SK-N-SH (cell line): ENCODE measurements at regions not wholly inside any gene's neighbourhood (a gene's known extent, or its start where the extent isn't known, plus 50 kb on each side); places are given as distances from the start of the nearest gene placed in this dataset.

Experiments
- CTCF ChIA-PET: fragments of 300-600, 350-600 bp; formaldehyde crosslinking; extraction: SDS; loops from one replicate; lab custom pipeline; 2021; lab: Yijun Ruan, JAX
- POLR2A ChIA-PET: fragments of 350-600 bp; sonication (Branson Sonifier 250); formaldehyde crosslinking; extraction: SDS; loops from one replicate; lab custom pipeline; 2020; ENCODE audit warnings: antibody characterized with exemption, inconsistent platforms; lab: Yijun Ruan, JAX
- DNase-seq: peaks from one replicate; pipeline ENCODE4 v3.0.0; 2012
- H2AFZ ChIP-seq: fragments of 200-600 bp; sonication (generic); 2 replicates; pipeline ENCODE4 v1.8.1; 2016; ENCODE audit warnings: antibody characterized with exemption, mild to moderate bottlenecking, low read depth
- H3F3A ChIP-seq: fragments of 200-600 bp; sonication (generic); replicated peaks from 2 replicates; pipeline ENCODE3; 2016; ENCODE audit warnings: antibody characterized with exemption, mild to moderate bottlenecking; ENCODE audit not compliant: insufficient read depth
- H3K27ac ChIP-seq, 2 experiments: fragments of 200-500 bp in 1 of 2; fragments of 200-600 bp in 1 of 2; sonication (Bioruptor generic) in 1 of 2; sonication (generic), shearing (Covaris generic) in 1 of 2; 2 replicates each; pipeline versions ENCODE4 v1.5.1 to v1.6.1; 2014 to 2016; ENCODE audit warnings: low read depth in 2 of 2, inconsistent platforms in 1 of 2, low read length in 1 of 2, mild to moderate bottlenecking in 1 of 2, mixed read lengths in 1 of 2
- H3K27me3 ChIP-seq: fragments of 200-600 bp; sonication (generic), shearing (Covaris generic); 2 replicates; pipeline ENCODE4 v1.6.1; 2016; ENCODE audit warnings: mixed run types; ENCODE audit not compliant: insufficient read depth
- H3K36me3 ChIP-seq, 2 experiments: fragments of 200-500 bp in 1 of 2; fragments of 200-600 bp in 1 of 2; sonication (Bioruptor generic) in 1 of 2; sonication (generic) in 1 of 2; replicated peaks in 1 of 2; 2 replicates each; pipeline versions ENCODE3 to v1.5.1; 2014 to 2016; ENCODE audit warnings: low read length in 1 of 2, mild to moderate bottlenecking in 1 of 2; ENCODE audit not compliant: insufficient read depth in 2 of 2, control insufficient read depth in 1 of 2
- H3K4me1 ChIP-seq, 2 experiments: fragments of 200-500 bp in 1 of 2; fragments of 200-600 bp in 1 of 2; sonication (Bioruptor generic) in 1 of 2; sonication (generic), shearing (Covaris generic) in 1 of 2; 2 replicates each; pipeline versions ENCODE4 v1.5.1 to v1.6.1; 2014 to 2016; ENCODE audit warnings: low read depth in 1 of 2, low read length in 1 of 2, mixed run types in 1 of 2; ENCODE audit not compliant: insufficient read depth in 2 of 2, control insufficient read depth in 1 of 2
- H3K4me2 ChIP-seq: fragments of 200-600 bp; sonication (generic), shearing (Covaris generic); 2 replicates; pipeline ENCODE4 v1.6.1; 2017; ENCODE audit warnings: mixed run types
- H3K4me3 ChIP-seq, 2 experiments: fragments of 200-500 bp in 1 of 2; fragments of 200-600 bp in 1 of 2; sonication (Bioruptor generic) in 1 of 2; sonication (generic), shearing (Covaris generic) in 1 of 2; 2 replicates each; pipeline versions ENCODE4 v1.5.1 to v1.8.1; 2014 to 2016; ENCODE audit warnings: low read depth in 2 of 2, inconsistent platforms in 1 of 2, low read length in 1 of 2, mild to moderate bottlenecking in 1 of 2, mixed read lengths in 1 of 2, moderate library complexity in 1 of 2
- H3K79me2 ChIP-seq: fragments of 200-600 bp; sonication (generic); 2 replicates; pipeline ENCODE4 v1.8.1; 2017; ENCODE audit warnings: mild to moderate bottlenecking; ENCODE audit not compliant: insufficient read depth
- H3K9ac ChIP-seq: fragments of 200-600 bp; sonication (generic); 2 replicates; pipeline ENCODE4 v1.6.1; 2017; ENCODE audit warnings: mixed run types
- H3K9me2 ChIP-seq: fragments of 200-600 bp; sonication (generic); 2 replicates; pipeline ENCODE4 v1.6.1; 2017; ENCODE audit warnings: mixed run types
- H3K9me3 ChIP-seq: fragments of 200-600 bp; sonication (generic); 2 replicates; pipeline ENCODE4 v1.6.1; 2017; ENCODE audit warnings: mixed run types, mild to moderate bottlenecking, moderate library complexity
- H4K20me1 ChIP-seq: fragments of 200-600 bp; sonication (generic); 2 replicates; pipeline ENCODE4 v1.6.1; 2017; ENCODE audit warnings: mild to moderate bottlenecking, mixed run types; ENCODE audit not compliant: insufficient read depth
- FOXM1 ChIP-seq: IDR thresholded peaks from 2 replicates; pipeline ENCODE4 v1.4.0; 2012; ENCODE audit warnings: low read depth, mild to moderate bottlenecking
- GABPA ChIP-seq: IDR thresholded peaks from 2 replicates; pipeline ENCODE4 v1.4.0; 2012; ENCODE audit warnings: low read depth, mild to moderate bottlenecking
- NFIC ChIP-seq: IDR thresholded peaks from 2 replicates; pipeline ENCODE4 v1.4.0; 2012; ENCODE audit warnings: borderline replicate concordance
- NRF1 ChIP-seq: IDR thresholded peaks from 2 replicates; pipeline ENCODE4 v1.6.1; 2012; ENCODE audit warnings: low read depth, mild to moderate bottlenecking, low read length
- WGBS: methylation state at CpG from one replicate; pipeline ENCODE4 v1.1.6; 2017; ENCODE audit warnings: low lambda C conversion rate; 5-methylcytosine and 5-hydroxymethylcytosine counted together
- TF ChIP-seq, protein P1 (sequence below): IDR thresholded peaks from 2 replicates; pipeline ENCODE4 v1.4.0; 2012; ENCODE audit warnings: low read depth, borderline replicate concordance
- TF ChIP-seq, protein P2 (sequence below): IDR thresholded peaks from 2 replicates; pipeline ENCODE4 v1.6.1; 2012; ENCODE audit warnings: mild to moderate bottlenecking, low read depth, low read length, moderate library complexity
- TF ChIP-seq, protein P3 (sequence below): IDR thresholded peaks from 2 replicates; pipeline ENCODE4 v1.4.0; 2012; ENCODE audit warnings: low read depth
- TF ChIP-seq, protein P4 (sequence below): fragments of 150-350 bp; IDR thresholded peaks from 2 replicates; pipeline ENCODE4 v1.6.1; 2016; ENCODE audit warnings: mild to moderate bottlenecking, low read depth, low read length
- TF ChIP-seq, protein P5 (sequence below): fragments of 200-600 bp; sonication (generic); IDR thresholded peaks from 2 replicates; pipeline ENCODE4 v1.6.1; 2017; ENCODE audit warnings: antibody characterized with exemption, mild to moderate bottlenecking, moderate library complexity

DNA sequence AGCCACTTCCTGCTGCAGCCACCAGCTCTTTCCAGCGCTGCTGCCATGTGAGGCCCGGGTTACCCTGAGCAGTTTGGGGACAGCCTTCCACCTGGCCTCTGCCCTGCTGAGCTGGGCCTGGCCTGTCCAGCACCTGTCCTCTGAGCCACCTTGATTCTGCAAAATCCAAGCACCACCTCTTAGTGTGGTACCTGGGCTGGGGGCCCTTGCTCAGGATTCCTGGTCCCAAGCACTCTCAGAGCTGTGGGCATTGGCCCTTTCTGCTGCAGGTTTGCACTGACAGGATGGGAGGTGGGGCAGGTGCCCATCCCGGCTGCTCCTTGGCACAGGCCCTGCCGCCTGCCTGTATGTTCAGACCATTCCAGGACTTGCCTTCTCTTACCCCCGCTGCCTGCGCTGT lies 309.2 kb upstream of the IRX4 start (continued):
- TF ChIP-seq, protein P1, sequence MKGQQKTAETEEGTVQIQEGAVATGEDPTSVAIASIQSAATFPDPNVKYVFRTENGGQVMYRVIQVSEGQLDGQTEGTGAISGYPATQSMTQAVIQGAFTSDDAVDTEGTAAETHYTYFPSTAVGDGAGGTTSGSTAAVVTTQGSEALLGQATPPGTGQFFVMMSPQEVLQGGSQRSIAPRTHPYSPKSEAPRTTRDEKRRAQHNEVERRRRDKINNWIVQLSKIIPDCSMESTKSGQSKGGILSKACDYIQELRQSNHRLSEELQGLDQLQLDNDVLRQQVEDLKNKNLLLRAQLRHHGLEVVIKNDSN, result no peak
- TF ChIP-seq, all 33 proteins: peak for 0

DNA sequence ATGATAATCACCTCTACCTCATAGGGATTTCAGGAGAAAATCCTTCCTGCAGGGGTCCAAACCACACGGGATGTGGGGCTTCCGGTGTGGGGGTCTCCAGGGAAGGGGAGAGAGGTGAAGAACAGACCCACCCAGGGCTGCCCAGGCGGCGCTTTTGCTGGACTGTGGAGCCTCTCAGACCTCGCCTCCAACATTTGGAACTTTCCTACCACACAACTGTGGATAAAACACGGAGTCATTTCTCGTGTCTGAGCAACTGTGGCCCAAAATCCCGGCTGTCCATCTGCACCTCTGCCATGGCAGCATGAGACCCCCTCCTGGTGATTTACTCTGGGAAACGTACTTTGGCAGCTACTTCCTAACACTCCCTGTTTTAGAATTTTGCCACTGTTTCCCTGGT lies 307.8 kb upstream of the IRX4 start:
- Histone ChIP-seq H3K4me3 (no peak overlapping the region), H3K4me1 (no peaks in the 10 kb centered on the region), H3K4me2 (no peak overlapping the region), H3K27me3 (peaks cover 22% of the 10 kb centered on the region), H3K9me3 (no peaks in the 10 kb centered on the region), H2AFZ (no peak overlapping the region), H3K9me2 (no peaks in the 10 kb centered on the region), H3F3A (no peaks in the 10 kb centered on the region), H3K36me3 (no peaks in the 10 kb centered on the region), H4K20me1 (no peaks in the 10 kb centered on the region), H3K79me2 (no peaks in the 10 kb centered on the region), H3K27ac (no peak overlapping the region), H3K9ac (no peak overlapping the region)
- CTCF ChIA-PET, result no interaction called here
- TF ChIP-seq, protein P2, sequence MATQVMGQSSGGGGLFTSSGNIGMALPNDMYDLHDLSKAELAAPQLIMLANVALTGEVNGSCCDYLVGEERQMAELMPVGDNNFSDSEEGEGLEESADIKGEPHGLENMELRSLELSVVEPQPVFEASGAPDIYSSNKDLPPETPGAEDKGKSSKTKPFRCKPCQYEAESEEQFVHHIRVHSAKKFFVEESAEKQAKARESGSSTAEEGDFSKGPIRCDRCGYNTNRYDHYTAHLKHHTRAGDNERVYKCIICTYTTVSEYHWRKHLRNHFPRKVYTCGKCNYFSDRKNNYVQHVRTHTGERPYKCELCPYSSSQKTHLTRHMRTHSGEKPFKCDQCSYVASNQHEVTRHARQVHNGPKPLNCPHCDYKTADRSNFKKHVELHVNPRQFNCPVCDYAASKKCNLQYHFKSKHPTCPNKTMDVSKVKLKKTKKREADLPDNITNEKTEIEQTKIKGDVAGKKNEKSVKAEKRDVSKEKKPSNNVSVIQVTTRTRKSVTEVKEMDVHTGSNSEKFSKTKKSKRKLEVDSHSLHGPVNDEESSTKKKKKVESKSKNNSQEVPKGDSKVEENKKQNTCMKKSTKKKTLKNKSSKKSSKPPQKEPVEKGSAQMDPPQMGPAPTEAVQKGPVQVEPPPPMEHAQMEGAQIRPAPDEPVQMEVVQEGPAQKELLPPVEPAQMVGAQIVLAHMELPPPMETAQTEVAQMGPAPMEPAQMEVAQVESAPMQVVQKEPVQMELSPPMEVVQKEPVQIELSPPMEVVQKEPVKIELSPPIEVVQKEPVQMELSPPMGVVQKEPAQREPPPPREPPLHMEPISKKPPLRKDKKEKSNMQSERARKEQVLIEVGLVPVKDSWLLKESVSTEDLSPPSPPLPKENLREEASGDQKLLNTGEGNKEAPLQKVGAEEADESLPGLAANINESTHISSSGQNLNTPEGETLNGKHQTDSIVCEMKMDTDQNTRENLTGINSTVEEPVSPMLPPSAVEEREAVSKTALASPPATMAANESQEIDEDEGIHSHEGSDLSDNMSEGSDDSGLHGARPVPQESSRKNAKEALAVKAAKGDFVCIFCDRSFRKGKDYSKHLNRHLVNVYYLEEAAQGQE, result no peak
- TF ChIP-seq, protein P3, sequence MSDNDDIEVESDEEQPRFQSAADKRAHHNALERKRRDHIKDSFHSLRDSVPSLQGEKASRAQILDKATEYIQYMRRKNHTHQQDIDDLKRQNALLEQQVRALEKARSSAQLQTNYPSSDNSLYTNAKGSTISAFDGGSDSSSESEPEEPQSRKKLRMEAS, result no peak
- TF ChIP-seq, protein P4, sequence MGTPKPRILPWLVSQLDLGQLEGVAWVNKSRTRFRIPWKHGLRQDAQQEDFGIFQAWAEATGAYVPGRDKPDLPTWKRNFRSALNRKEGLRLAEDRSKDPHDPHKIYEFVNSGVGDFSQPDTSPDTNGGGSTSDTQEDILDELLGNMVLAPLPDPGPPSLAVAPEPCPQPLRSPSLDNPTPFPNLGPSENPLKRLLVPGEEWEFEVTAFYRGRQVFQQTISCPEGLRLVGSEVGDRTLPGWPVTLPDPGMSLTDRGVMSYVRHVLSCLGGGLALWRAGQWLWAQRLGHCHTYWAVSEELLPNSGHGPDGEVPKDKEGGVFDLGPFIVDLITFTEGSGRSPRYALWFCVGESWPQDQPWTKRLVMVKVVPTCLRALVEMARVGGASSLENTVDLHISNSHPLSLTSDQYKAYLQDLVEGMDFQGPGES, result no peak
- TF ChIP-seq GABPA (no peak), NRF1 (no peak), NFIC (no peak), FOXM1 (no peak)
- TF ChIP-seq, protein P5, sequence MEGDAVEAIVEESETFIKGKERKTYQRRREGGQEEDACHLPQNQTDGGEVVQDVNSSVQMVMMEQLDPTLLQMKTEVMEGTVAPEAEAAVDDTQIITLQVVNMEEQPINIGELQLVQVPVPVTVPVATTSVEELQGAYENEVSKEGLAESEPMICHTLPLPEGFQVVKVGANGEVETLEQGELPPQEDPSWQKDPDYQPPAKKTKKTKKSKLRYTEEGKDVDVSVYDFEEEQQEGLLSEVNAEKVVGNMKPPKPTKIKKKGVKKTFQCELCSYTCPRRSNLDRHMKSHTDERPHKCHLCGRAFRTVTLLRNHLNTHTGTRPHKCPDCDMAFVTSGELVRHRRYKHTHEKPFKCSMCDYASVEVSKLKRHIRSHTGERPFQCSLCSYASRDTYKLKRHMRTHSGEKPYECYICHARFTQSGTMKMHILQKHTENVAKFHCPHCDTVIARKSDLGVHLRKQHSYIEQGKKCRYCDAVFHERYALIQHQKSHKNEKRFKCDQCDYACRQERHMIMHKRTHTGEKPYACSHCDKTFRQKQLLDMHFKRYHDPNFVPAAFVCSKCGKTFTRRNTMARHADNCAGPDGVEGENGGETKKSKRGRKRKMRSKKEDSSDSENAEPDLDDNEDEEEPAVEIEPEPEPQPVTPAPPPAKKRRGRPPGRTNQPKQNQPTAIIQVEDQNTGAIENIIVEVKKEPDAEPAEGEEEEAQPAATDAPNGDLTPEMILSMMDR, result no peak
- 0% methylated on average over 8 of the region's 9 CpGs for WGBS
- POLR2A ChIA-PET, result no interaction called here
- DNase-seq, result no peak
